GM23338 (cell line): ENCODE measurements at regions not wholly inside any gene's neighbourhood (a gene's known extent, or its start where the extent isn't known, plus 50 kb on each side); places are given as distances from the start of the nearest gene placed in this dataset.
"Not testable (repeated sequence)": the region's sequence is repeated elsewhere in the genome, so short reads cannot be mapped to it uniquely, and the experiment has no call there.

Source experiments
- ATAC-seq: fragments of 200-7000 bp; cut with Tn5 transposase; 3 replicates; pipeline ENCODE4 v1.9.1; 2020
- DNase-seq: peaks from one replicate; pipeline ENCODE4 v3.0.0-alpha.2; 2015; ENCODE audit warnings: low spot score
- H2AFZ ChIP-seq: fragments of 200-600 bp; sonication (generic); 2 replicates; pipeline ENCODE4 v1.8.0; 2016; ENCODE audit warnings: antibody characterized with exemption, mild to moderate bottlenecking, moderate library complexity
- H3F3A ChIP-seq: fragments of 200-600 bp; sonication (generic); replicated peaks from 2 replicates; pipeline ENCODE4 v1.8.0; 2017; ENCODE audit warnings: antibody characterized with exemption, mixed run types, low read depth
- H3K27ac ChIP-seq: fragments of 200-600 bp; sonication (generic); 2 replicates; pipeline ENCODE4 v1.6.1; 2016; ENCODE audit warnings: low read depth
- H3K27me3 ChIP-seq: fragments of 200-600 bp; sonication (generic); 2 replicates; pipeline ENCODE4 v1.8.0; 2016; ENCODE audit warnings: mild to moderate bottlenecking, mixed run types, moderate library complexity; ENCODE audit not compliant: insufficient read depth
- H3K36me3 ChIP-seq: fragments of 200-600 bp; sonication (generic); 2 replicates; pipeline ENCODE4 v1.8.0; 2016; ENCODE audit warnings: mild to moderate bottlenecking; ENCODE audit not compliant: insufficient read depth
- H3K4me1 ChIP-seq: fragments of 200-600 bp; sonication (generic); 2 replicates; pipeline ENCODE4 v1.8.0; 2016; ENCODE audit warnings: mild to moderate bottlenecking, moderate library complexity; ENCODE audit not compliant: insufficient read depth
- H3K4me2 ChIP-seq: fragments of 200-600 bp; sonication (generic); 2 replicates; pipeline ENCODE4 v1.7.1; 2017; ENCODE audit warnings: mixed run types
- H3K4me3 ChIP-seq: fragments of 200-600 bp; sonication (generic); 2 replicates; pipeline ENCODE4 v1.6.1; 2016; ENCODE audit warnings: mixed run types
- H3K79me2 ChIP-seq: fragments of 200-600 bp; sonication (generic); replicated peaks from 2 replicates; pipeline ENCODE4 v1.8.0; 2017; ENCODE audit warnings: mild to moderate bottlenecking; ENCODE audit not compliant: insufficient read depth
- H3K9me2 ChIP-seq: fragments of 200-600 bp; sonication (generic); 2 replicates; pipeline ENCODE4 v1.8.0; 2017; ENCODE audit not compliant: insufficient read depth
- H4K20me1 ChIP-seq: fragments of 200-600 bp; sonication (generic); replicated peaks from 2 replicates; pipeline ENCODE4 v1.8.0; 2017; ENCODE audit warnings: mild to moderate bottlenecking; ENCODE audit not compliant: insufficient read depth
- H3K27ac Mint-ChIP-seq: 2 replicates; pipeline ENCODE4 v1.8.0; 2020; ENCODE audit warnings: inconsistent platforms, mild to moderate bottlenecking, moderate library complexity, mixed read lengths
- H3K27me3 Mint-ChIP-seq: 3 replicates; pipeline ENCODE4 v1.8.0; 2022; ENCODE audit warnings: low read depth, mild to moderate bottlenecking, moderate library complexity, mixed read lengths, inconsistent platforms; ENCODE audit not compliant: insufficient read depth, poor library complexity
- H3K36me3 Mint-ChIP-seq: 3 replicates; pipeline ENCODE4 v1.8.0; 2021; ENCODE audit warnings: low read depth, mild to moderate bottlenecking, inconsistent platforms, moderate library complexity, mixed read lengths
- H3K4me1 Mint-ChIP-seq: 3 replicates; pipeline ENCODE4 v1.8.0; 2020; ENCODE audit warnings: mild to moderate bottlenecking, inconsistent platforms, mixed read lengths
- H3K4me3 Mint-ChIP-seq: 3 replicates; pipeline ENCODE4 v1.8.0; 2021; ENCODE audit warnings: moderate library complexity, mild to moderate bottlenecking, inconsistent platforms, mixed read lengths
- H3K9me3 Mint-ChIP-seq: 3 replicates; pipeline ENCODE4 v1.8.0; 2020; ENCODE audit warnings: moderate library complexity, mild to moderate bottlenecking, inconsistent platforms, mixed read lengths

DNA sequence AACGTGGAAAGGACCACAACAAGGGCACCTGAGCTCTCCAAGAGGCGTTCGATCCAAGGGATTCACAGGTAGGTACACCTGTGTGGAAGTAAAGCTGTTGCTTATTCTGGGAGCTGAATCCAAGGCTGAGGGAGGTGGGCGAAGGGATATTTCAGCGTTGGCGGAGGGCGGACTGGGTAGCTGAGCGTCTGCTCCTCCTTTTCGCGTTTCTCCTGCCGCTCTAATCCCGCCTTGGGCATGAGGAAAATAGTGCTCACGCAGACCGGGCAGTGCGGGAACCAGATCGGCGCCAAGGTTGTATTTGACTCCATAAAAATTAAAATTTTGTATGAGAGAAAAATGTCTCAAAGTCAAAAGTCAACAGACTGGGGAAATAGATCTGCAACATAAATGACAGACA lies 3966.2 kb upstream of the OR11H1 start:
- H3K9me3 Mint-ChIP-seq, result peaks cover 65% of the 10 kb centered on the region
- not testable (repeated sequence) for H3K27ac Mint-ChIP-seq, H3K79me2 ChIP-seq

GRCh38 chr22:11568837-11569563 lies 3959.0 kb upstream of the OR11H1 start:
- not testable (repeated sequence) for ATAC-seq, H4K20me1 ChIP-seq, H3K4me1 ChIP-seq, H3K36me3 ChIP-seq, H3K4me3 Mint-ChIP-seq, H3K4me2 ChIP-seq, H3F3A ChIP-seq, H2AFZ ChIP-seq, H3K27ac Mint-ChIP-seq, DNase-seq, H3K27me3 ChIP-seq, H3K4me1 Mint-ChIP-seq, H3K4me3 ChIP-seq, H3K9me2 ChIP-seq, H3K79me2 ChIP-seq, H3K27ac ChIP-seq
- peaks cover 71% of the 10 kb centered on the region for H3K36me3 Mint-ChIP-seq
- H3K9me3 Mint-ChIP-seq, result peaks cover 93% of the 10 kb centered on the region
- H3K27me3 Mint-ChIP-seq, result peaks cover 14% of the 10 kb centered on the region

More for the DNA sequence above, 3966.2 kb upstream of the OR11H1 start:
- not testable (repeated sequence) for ATAC-seq, H3K4me1 ChIP-seq, H3K4me1 Mint-ChIP-seq, H3F3A ChIP-seq, H3K4me2 ChIP-seq, H4K20me1 ChIP-seq, H3K4me3 ChIP-seq, H3K9me2 ChIP-seq, H3K27me3 ChIP-seq, H2AFZ ChIP-seq, H3K36me3 ChIP-seq, DNase-seq, H3K27ac ChIP-seq, H3K4me3 Mint-ChIP-seq, H3K27me3 Mint-ChIP-seq
- H3K36me3 Mint-ChIP-seq, result peaks cover 27% of the 10 kb centered on the region

GRCh38 chr22:11569564-11569940 lies 3958.4 kb upstream of the OR11H1 start:
- H2AFZ ChIP-seq, H3K4me2 ChIP-seq, H3K4me3 ChIP-seq, H3K27ac ChIP-seq, ATAC-seq, H3K79me2 ChIP-seq, H3K27ac Mint-ChIP-seq, DNase-seq, H3K4me3 Mint-ChIP-seq, H4K20me1 ChIP-seq, H3K9me2 ChIP-seq, H3K4me1 Mint-ChIP-seq, H3K27me3 ChIP-seq, H3F3A ChIP-seq, H3K36me3 ChIP-seq, H3K4me1 ChIP-seq: not testable (repeated sequence)
- H3K9me3 Mint-ChIP-seq, result peaks cover 98% of the 10 kb centered on the region
- peaks cover 77% of the 10 kb centered on the region for H3K36me3 Mint-ChIP-seq
- H3K27me3 Mint-ChIP-seq, result peaks cover 15% of the 10 kb centered on the region

- not testable (repeated sequence) for H3K36me3 ChIP-seq, H3K4me3 Mint-ChIP-seq, H3K9me2 ChIP-seq, H3K27ac Mint-ChIP-seq, H3K4me1 ChIP-seq, H3K4me1 Mint-ChIP-seq, H3K4me2 ChIP-seq, H3K27me3 ChIP-seq, H3F3A ChIP-seq, H3K27ac ChIP-seq, H3K4me3 ChIP-seq, H3K79me2 ChIP-seq, H2AFZ ChIP-seq, H4K20me1 ChIP-seq, DNase-seq, ATAC-seq
- Mint-ChIP-seq H3K27me3 (peaks cover 17% of the 10 kb centered on the region), H3K9me3 (peaks cover 100% of the 10 kb centered on the region), H3K36me3 (peaks cover 88% of the 10 kb centered on the region)
These were observed 3954.8 kb upstream of the OR11H1 start for GRCh38 chr22:11573154-11573553.

GRCh38 chr22:11574231-11574630 lies 3953.8 kb upstream of the OR11H1 start:
- not testable (repeated sequence) for H3K9me2 ChIP-seq, ATAC-seq, DNase-seq, H3K36me3 ChIP-seq, H4K20me1 ChIP-seq, H3K4me1 ChIP-seq, H3K4me3 ChIP-seq, H3K4me2 ChIP-seq, H3F3A ChIP-seq, H3K79me2 ChIP-seq, H3K4me3 Mint-ChIP-seq, H3K27me3 ChIP-seq, H3K27ac Mint-ChIP-seq, H3K27ac ChIP-seq, H3K4me1 Mint-ChIP-seq, H2AFZ ChIP-seq
- peaks cover 100% of the 10 kb centered on the region for H3K9me3 Mint-ChIP-seq
- peaks cover 15% of the 10 kb centered on the region for H3K27me3 Mint-ChIP-seq
- H3K36me3 Mint-ChIP-seq, result peaks cover 88% of the 10 kb centered on the region

GRCh38 chr22:11574659-11575058 lies 3953.3 kb upstream of the OR11H1 start:
- H2AFZ ChIP-seq, H3K9me2 ChIP-seq, H3K4me3 ChIP-seq, H3F3A ChIP-seq, DNase-seq, H3K4me2 ChIP-seq, H3K4me3 Mint-ChIP-seq, H3K27ac ChIP-seq, ATAC-seq, H3K79me2 ChIP-seq, H3K4me1 ChIP-seq, H3K4me1 Mint-ChIP-seq, H3K27ac Mint-ChIP-seq, H4K20me1 ChIP-seq, H3K27me3 ChIP-seq, H3K36me3 ChIP-seq: not testable (repeated sequence)
- Mint-ChIP-seq H3K9me3 (peaks cover 100% of the 10 kb centered on the region), H3K27me3 (peaks cover 15% of the 10 kb centered on the region), H3K36me3 (peaks cover 88% of the 10 kb centered on the region)
